Spleen (tissue), 11 donors: ENCODE measurements at regions not wholly inside any gene's neighbourhood (a gene's known extent, or its start where the extent isn't known, plus 50 kb on each side); places are given as distances from the start of the nearest gene placed in this dataset.

Source experiments
- DNase-seq: peaks from one replicate; pipeline ENCODE4 v3.0.0-alpha.2; 2020
- H3K27ac ChIP-seq, 8 donors: fragments of 200-600 bp; sonication (generic) in 7 of 8; 1 replicate in 4 of 8; 2 replicates in 4 of 8; pipeline versions ENCODE4 v1.5.0 to v1.8.0; 2016 to 2021; ENCODE audit warnings: inconsistent platforms in 4 of 8, mild to moderate bottlenecking in 4 of 8, moderate library complexity in 1 of 8
- H3K27me3 ChIP-seq, 7 donors: fragments of 200-600 bp; sonication (generic) in 6 of 7; replicated peaks in 1 of 7; 1 replicate in 4 of 7; 2 replicates in 3 of 7; pipeline versions ENCODE4 v1.5.0 to v1.8.0; 2016 to 2021; ENCODE audit warnings: inconsistent platforms in 3 of 7, mild to moderate bottlenecking in 1 of 7
- H3K36me3 ChIP-seq, 6 donors: fragments of 200-600 bp; sonication (generic) in 5 of 6; 1 replicate in 4 of 6; 2 replicates in 2 of 6; pipeline versions ENCODE4 v1.5.0 to v1.8.0; 2016 to 2021; ENCODE audit warnings: inconsistent platforms in 2 of 6
- H3K4me1 ChIP-seq, 6 donors: fragments of 200-600 bp; sonication (generic) in 5 of 6; 1 replicate in 3 of 6; 2 replicates in 3 of 6; pipeline versions ENCODE4 v1.5.0 to v1.8.0; 2016 to 2021; ENCODE audit warnings: inconsistent platforms in 3 of 6
- H3K4me3 ChIP-seq, 8 donors: fragments of 200-600 bp; sonication (generic) in 7 of 8; 1 replicate in 4 of 8; 2 replicates in 4 of 8; pipeline versions ENCODE4 v1.5.0 to v1.8.0; 2016 to 2021; ENCODE audit warnings: inconsistent platforms in 4 of 8, mild to moderate bottlenecking in 4 of 8, moderate library complexity in 2 of 8
- H3K9me3 ChIP-seq, 8 donors: fragments of 200-600 bp; sonication (generic) in 7 of 8; 1 replicate in 4 of 8; 2 replicates in 4 of 8; pipeline versions ENCODE4 v1.5.0 to v1.8.0; 2016 to 2021; ENCODE audit warnings: inconsistent platforms in 4 of 8
- CTCF ChIP-seq, 11 experiments: fragments of 200-600 bp in 7 of 11; fragments of 450-650 bp in 4 of 11; sonication (generic) in 4 of 11; IDR thresholded peaks in 8 of 11; conservative IDR thresholded peaks in 3 of 11; 1 replicate in 7 of 11; 2 replicates in 4 of 11; pipeline versions ENCODE4 v1.4.0 to v1.8.0; 2016 to 2021; ENCODE audit warnings: antibody characterized with exemption in 11 of 11, inconsistent platforms in 4 of 11, mild to moderate bottlenecking in 1 of 11
- POLR2A ChIP-seq, 3 donors: fragments of 450-650 bp; IDR thresholded peaks; one replicate each; pipeline ENCODE4 v1.5.1; 2017; ENCODE audit warnings: antibody characterized with exemption in 3 of 3, mild to moderate bottlenecking in 1 of 3
- POLR2AphosphoS5 ChIP-seq, 3 donors: sonication (generic); formaldehyde crosslinking; IDR thresholded peaks; one replicate each; pipeline ENCODE4 v1.5.1; 2017; ENCODE audit warnings: antibody characterized with exemption in 3 of 3
- WGBS, 5 donors: extraction: QIAGEN DNeasy Blood & Tissue Kit in 3 of 5; methylation state at CpG; one replicate each; pipeline versions ENCODE4 v1.1.5 to v1.1.7; 2013 to 2018; 5-methylcytosine and 5-hydroxymethylcytosine counted together
- intact Hi-C: fragments of 100-400 bp; cut with DNase I; formaldehyde crosslinking; loops from one replicate; pipeline ENCODE4 v1.15.0; 2023; ENCODE audit warnings: low total_unique reads
- donor health status: healthy with polysubstance abuse.
- donor health status: DM: no; HTN: no; CAD: no; lungs with moderate emphysema.
- donor health status: DM: no; HTN: no; CAD: no.
- donor health status: Bipolar disorder and iron deficiency.
- donor health status: healthy.
- donor health status: DM: no; HTN: no; CAD: no.
- donor health status: DM: yes; HTN: yes; CAD: no.

- Histone ChIP-seq H3K27ac (no peak overlapping the region), H3K9me3 (no peaks in the 10 kb centered on the region), H3K27me3 (peaks cover 0 to 7% (median 0%) of the 10 kb centered on the region in 7 donors), H3K36me3 (no peaks in the 10 kb centered on the region), H3K4me3 (no peak overlapping the region), H3K4me1 (peaks cover 0 to 8% (median 0%) of the 10 kb centered on the region in 6 donors)
- no peak for DNase-seq
- intact Hi-C loops, result no loop called here
- no peak for TF ChIP-seq CTCF (IDR thresholded peaks at IDR 0.05 in 8 of 11, conservative IDR thresholded peaks at IDR 0.05 in 3 of 11)
- TF ChIP-seq POLR2A (IDR thresholded peaks at IDR 0.05), result no peak
- 57 to 78% (median 73%) methylated on average over 3 of the region's 3 CpGs for WGBS, 5 donors
Observed at GRCh38 chr20:34163307-34163706, 51.3 kb upstream of the EIF2S2 start.

GRCh38 chr20:34164381-34164984 lies 52.4 kb upstream of the EIF2S2 start:
- H3K4me1 ChIP-seq, result peaks cover 0 to 8% (median 0%) of the 10 kb centered on the region in 6 donors
- H3K27ac ChIP-seq, result no peak overlapping the region
- no peak overlapping the region for H3K4me3 ChIP-seq
- DNase-seq, result no peak
- H3K27me3 ChIP-seq, result peaks cover 0 to 7% (median 0%) of the 10 kb centered on the region in 7 donors
- H3K9me3 ChIP-seq, result no peaks in the 10 kb centered on the region
- TF ChIP-seq CTCF (IDR thresholded peaks at IDR 0.05 in 8 of 11, conservative IDR thresholded peaks at IDR 0.05 in 3 of 11) (no peak), POLR2AphosphoS5 (IDR thresholded peaks at IDR 0.05) (no peak), POLR2A (IDR thresholded peaks at IDR 0.05) (no peak)
- intact Hi-C loops, result no loop called here
- WGBS, 5 donors, result 92 to 97% (median 95%) methylated on average over 5 of the region's 5 CpGs
- H3K36me3 ChIP-seq, result no peaks in the 10 kb centered on the region

- Histone ChIP-seq H3K36me3 (no peaks in the 10 kb centered on the region), H3K9me3 (no peaks in the 10 kb centered on the region), H3K4me3 (no peak overlapping the region), H3K4me1 (peaks cover 0 to 8% (median 0%) of the 10 kb centered on the region in 6 donors), H3K27ac (no peak overlapping the region), H3K27me3 (peaks cover 0 to 7% (median 0%) of the 10 kb centered on the region in 7 donors)
- intact Hi-C loops, result no loop called here
- DNase-seq, result no peak
- WGBS, 5 donors, result 4 to 16% (median 9%) methylated on average over 2 of the region's 2 CpGs
- TF ChIP-seq POLR2A (IDR thresholded peaks at IDR 0.05), result no peak
- TF ChIP-seq CTCF (IDR thresholded peaks at IDR 0.05 in 8 of 11, conservative IDR thresholded peaks at IDR 0.05 in 3 of 11), result no peak
- TF ChIP-seq POLR2AphosphoS5 (IDR thresholded peaks at IDR 0.05), result no peak
Observed at GRCh38 chr20:34165018-34165619, 53.1 kb upstream of the EIF2S2 start.

GRCh38 chr20:34171640-34172039 lies 59.6 kb upstream of the EIF2S2 start:
- no peak overlapping the region for H3K4me3 ChIP-seq
- TF ChIP-seq CTCF (IDR thresholded peaks at IDR 0.05 in 8 of 11, conservative IDR thresholded peaks at IDR 0.05 in 3 of 11), result no peak
- no peak for TF ChIP-seq POLR2AphosphoS5 (IDR thresholded peaks at IDR 0.05)
- no peak for TF ChIP-seq POLR2A (IDR thresholded peaks at IDR 0.05)
- 68 to 88% (median 80%) methylated on average over 4 of the region's 4 CpGs for whole genome bisulfite sequencing, 5 donors
- no peaks in the 10 kb centered on the region for H3K9me3 ChIP-seq
- DNase-seq, result no peak
- intact Hi-C loops, result no loop called here
- no peak overlapping the region for H3K27ac ChIP-seq
- no peaks in the 10 kb centered on the region for H3K36me3 ChIP-seq
- no peaks in the 10 kb centered on the region for H3K4me1 ChIP-seq
- H3K27me3 ChIP-seq, result no peaks in the 10 kb centered on the region
